Astrocyte (in vitro differentiated cells and primary cell): ENCODE measurements at regions not wholly inside any gene's neighbourhood (a gene's known extent, or its start where the extent isn't known, plus 50 kb on each side); places are given as distances from the start of the nearest gene placed in this dataset.

Experiments used
- DNase-seq: peaks from one replicate; pipeline ENCODE4 v3.0.0-alpha.2; 2010; ENCODE audit warnings: low read depth
- FAIRE-seq: peaks from 2 replicates; lab custom pipeline; 2011; peaks lifted over from hg19 to GRCh38; lab: Jason Lieb, UNC
- H2AFZ ChIP-seq: 2 replicates; pipeline ENCODE4 v1.6.0; 2012; ENCODE audit warnings: low read depth, low read length, inconsistent platforms
- H3K27ac ChIP-seq: 2 replicates; pipeline ENCODE4 v1.5.1; 2011; ENCODE audit warnings: low read depth, low read length, inconsistent platforms
- H3K27me3 ChIP-seq: 2 replicates; pipeline ENCODE4 v1.6.0; 2011; ENCODE audit warnings: low read length, inconsistent platforms; ENCODE audit not compliant: insufficient read depth
- H3K36me3 ChIP-seq: 2 replicates; pipeline ENCODE4 v1.5.1; 2011; ENCODE audit warnings: low read length, inconsistent platforms; ENCODE audit not compliant: insufficient read depth
- H3K4me1 ChIP-seq: 2 replicates; pipeline ENCODE4 v1.5.1; 2011; ENCODE audit warnings: low read length, inconsistent platforms; ENCODE audit not compliant: insufficient read depth
- H3K4me2 ChIP-seq: 2 replicates; pipeline ENCODE4 v1.6.0; 2012; ENCODE audit warnings: low read length, inconsistent platforms
- H3K4me3 ChIP-seq: 2 replicates; pipeline ENCODE4 v1.5.1; 2011; ENCODE audit warnings: low read depth, mild to moderate bottlenecking, low read length, inconsistent platforms; ENCODE audit not compliant: insufficient read depth
- H3K79me2 ChIP-seq: 2 replicates; pipeline ENCODE4 v1.6.0; 2012; ENCODE audit warnings: mild to moderate bottlenecking, low read length, inconsistent platforms; ENCODE audit not compliant: insufficient read depth
- H3K9ac ChIP-seq: 2 replicates; pipeline ENCODE4 v1.6.0; 2012; ENCODE audit warnings: mild to moderate bottlenecking, low read length, inconsistent platforms
- H3K9me3 ChIP-seq: 2 replicates; pipeline ENCODE4 v1.5.1; 2012; ENCODE audit warnings: low read depth, mild to moderate bottlenecking, low read length, inconsistent platforms; ENCODE audit not compliant: insufficient read depth
- H4K20me1 ChIP-seq: 2 replicates; pipeline ENCODE4 v1.6.0; 2012; ENCODE audit warnings: low read length, inconsistent platforms; ENCODE audit not compliant: insufficient read depth
- H3K27ac Mint-ChIP-seq: one replicate; pipeline ENCODE4 v1.8.0; 2021; ENCODE audit warnings: mild to moderate bottlenecking, mixed read lengths; ENCODE audit not compliant: unreplicated experiment
- H3K27me3 Mint-ChIP-seq: one replicate; pipeline ENCODE4 v1.8.0; 2021; ENCODE audit warnings: low read depth, mixed read lengths; ENCODE audit not compliant: unreplicated experiment
- H3K36me3 Mint-ChIP-seq: one replicate; pipeline ENCODE4 v1.8.0; 2021; ENCODE audit warnings: low read depth, mixed read lengths; ENCODE audit not compliant: unreplicated experiment
- H3K4me1 Mint-ChIP-seq: one replicate; pipeline ENCODE4 v1.8.0; 2021; ENCODE audit warnings: low read depth, mixed read lengths; ENCODE audit not compliant: unreplicated experiment
- H3K4me3 Mint-ChIP-seq: one replicate; pipeline ENCODE4 v1.8.0; 2021; ENCODE audit warnings: mild to moderate bottlenecking, moderate library complexity, mixed read lengths; ENCODE audit not compliant: unreplicated experiment
- H3K9me3 Mint-ChIP-seq: one replicate; pipeline ENCODE4 v1.8.0; 2021; ENCODE audit warnings: mild to moderate bottlenecking, mixed read lengths; ENCODE audit not compliant: unreplicated experiment
- EZH2 ChIP-seq: IDR thresholded peaks from 2 replicates; pipeline ENCODE4 v1.6.1; 2012; ENCODE audit warnings: mild to moderate bottlenecking, low read length, inconsistent platforms; ENCODE audit not compliant: insufficient read depth
- TF ChIP-seq, protein P1 (sequence below): IDR thresholded peaks from 2 replicates; pipeline ENCODE4 v1.5.1; 2011; ENCODE audit warnings: low read depth, mild to moderate bottlenecking, inconsistent platforms, low read length, moderate library complexity; ENCODE audit not compliant: insufficient read depth

DNA sequence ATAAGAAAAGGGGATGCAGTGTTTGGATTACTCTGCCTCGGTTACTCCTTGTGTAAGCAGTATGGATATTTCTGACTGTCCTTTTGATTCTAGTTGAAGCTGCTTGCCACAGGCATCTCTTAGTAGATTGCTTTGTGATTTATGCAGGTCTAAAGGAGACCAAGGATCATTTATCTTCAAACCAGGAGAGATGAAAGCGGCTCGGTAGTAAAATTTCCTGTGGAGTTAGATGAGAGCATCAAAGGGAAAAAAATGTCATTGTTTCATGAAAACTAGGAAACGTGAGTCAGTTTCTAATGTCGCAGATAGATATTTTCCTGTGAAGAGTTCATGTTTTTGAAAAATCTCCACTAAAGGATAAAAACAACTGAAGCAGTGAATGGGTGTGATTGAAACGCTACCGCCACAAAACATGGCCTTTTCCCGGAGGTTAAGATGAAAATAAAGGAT lies 254.0 kb upstream of the TBL1XR1 start:
- Histone ChIP-seq H3K4me2 (peak overlapping the region; percentile 79), H3K9me3 (no peaks in the 10 kb centered on the region), H3K36me3 (no peaks in the 10 kb centered on the region), H3K9ac (peak overlapping the region; percentile 77), H3K4me1 (peaks cover 29% of the 10 kb centered on the region), H4K20me1 (no peaks in the 10 kb centered on the region), H3K4me3 (peak overlapping the region; percentile 9), H2AFZ (peak overlapping the region; percentile 75), H3K27ac (peak overlapping the region; percentile 89), H3K27me3 (no peaks in the 10 kb centered on the region), H3K79me2 (no peaks in the 10 kb centered on the region)
- H3K4me1 Mint-ChIP-seq: peaks cover 17% of the 10 kb centered on the region
- FAIRE-seq (no peak), DNase-seq (peak; percentile 93)
- H3K36me3 Mint-ChIP-seq: no peaks in the 10 kb centered on the region
- no peak for TF ChIP-seq EZH2
- TF ChIP-seq, protein P1, sequence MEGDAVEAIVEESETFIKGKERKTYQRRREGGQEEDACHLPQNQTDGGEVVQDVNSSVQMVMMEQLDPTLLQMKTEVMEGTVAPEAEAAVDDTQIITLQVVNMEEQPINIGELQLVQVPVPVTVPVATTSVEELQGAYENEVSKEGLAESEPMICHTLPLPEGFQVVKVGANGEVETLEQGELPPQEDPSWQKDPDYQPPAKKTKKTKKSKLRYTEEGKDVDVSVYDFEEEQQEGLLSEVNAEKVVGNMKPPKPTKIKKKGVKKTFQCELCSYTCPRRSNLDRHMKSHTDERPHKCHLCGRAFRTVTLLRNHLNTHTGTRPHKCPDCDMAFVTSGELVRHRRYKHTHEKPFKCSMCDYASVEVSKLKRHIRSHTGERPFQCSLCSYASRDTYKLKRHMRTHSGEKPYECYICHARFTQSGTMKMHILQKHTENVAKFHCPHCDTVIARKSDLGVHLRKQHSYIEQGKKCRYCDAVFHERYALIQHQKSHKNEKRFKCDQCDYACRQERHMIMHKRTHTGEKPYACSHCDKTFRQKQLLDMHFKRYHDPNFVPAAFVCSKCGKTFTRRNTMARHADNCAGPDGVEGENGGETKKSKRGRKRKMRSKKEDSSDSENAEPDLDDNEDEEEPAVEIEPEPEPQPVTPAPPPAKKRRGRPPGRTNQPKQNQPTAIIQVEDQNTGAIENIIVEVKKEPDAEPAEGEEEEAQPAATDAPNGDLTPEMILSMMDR: no peak
- no peaks in the 10 kb centered on the region for H3K9me3 Mint-ChIP-seq
- H3K27me3 Mint-ChIP-seq: no peaks in the 10 kb centered on the region
- H3K4me3 Mint-ChIP-seq: no peak overlapping the region
- H3K27ac Mint-ChIP-seq: no peak overlapping the region

GRCh38 chr3:177451864-177452830 lies 254.9 kb upstream of the TBL1XR1 start:
- Mint-ChIP-seq H3K27ac (no peak overlapping the region), H3K27me3 (no peaks in the 10 kb centered on the region), H3K4me1 (peaks cover 17% of the 10 kb centered on the region), H3K4me3 (no peak overlapping the region), H3K9me3 (no peaks in the 10 kb centered on the region), H3K36me3 (no peaks in the 10 kb centered on the region)
- peak overlapping the region; percentile 77 for H3K9ac ChIP-seq
- DNase-seq (peak; percentile 95), FAIRE-seq (no peak)
- H3K36me3 ChIP-seq: no peaks in the 10 kb centered on the region
- peak overlapping the region; percentile 79 for H3K4me2 ChIP-seq
- no peak overlapping the region for H2AFZ ChIP-seq
- no peaks in the 10 kb centered on the region for H3K9me3 ChIP-seq
- H3K4me3 ChIP-seq: no peak overlapping the region
- H3K27ac ChIP-seq: peak overlapping the region; percentile 89
- H3K4me1 ChIP-seq: peaks cover 29% of the 10 kb centered on the region
- H3K27me3 ChIP-seq: no peaks in the 10 kb centered on the region
- TF ChIP-seq EZH2: no peak
- TF ChIP-seq, protein P1: no peak
- no peaks in the 10 kb centered on the region for H4K20me1 ChIP-seq
- no peaks in the 10 kb centered on the region for H3K79me2 ChIP-seq
